H9 (cell line): ENCODE measurements at regions not wholly inside any gene's neighbourhood (a gene's known extent, or its start where the extent isn't known, plus 50 kb on each side); places are given as distances from the start of the nearest gene placed in this dataset.

Source experiments
- DNase-seq: peaks from one replicate; pipeline ENCODE4 v3.0.0-alpha.2; 2017
- H2AFZ ChIP-seq: one replicate; pipeline ENCODE4 v1.6.1; 2013; ENCODE audit warnings: mild to moderate bottlenecking, low read length, control low read depth, moderate library complexity
- H2AK5ac ChIP-seq: 2 replicates; pipeline ENCODE4 v1.6.1; 2013; ENCODE audit warnings: low read length, control low read depth, mixed read lengths; ENCODE audit not compliant: insufficient read length
- H2BK120ac ChIP-seq: one replicate; pipeline ENCODE4 v1.6.1; 2013; ENCODE audit warnings: low read depth, mild to moderate bottlenecking, low read length, control low read depth, inconsistent platforms; ENCODE audit not compliant: poor library complexity, severe bottlenecking
- H2BK12ac ChIP-seq: 2 replicates; pipeline ENCODE4 v1.6.1; 2013; ENCODE audit warnings: low read length, control low read depth, mixed read lengths, low read depth; ENCODE audit not compliant: insufficient read length
- H2BK15ac ChIP-seq: 2 replicates; pipeline ENCODE4 v1.6.1; 2013; ENCODE audit warnings: low read depth, low read length, control low read depth
- H2BK20ac ChIP-seq: one replicate; pipeline ENCODE4 v1.6.1; 2013; ENCODE audit warnings: low read depth, mild to moderate bottlenecking, low read length, control low read depth, inconsistent platforms; ENCODE audit not compliant: poor library complexity, severe bottlenecking
- H2BK5ac ChIP-seq: 2 replicates; pipeline ENCODE4 v1.6.1; 2013; ENCODE audit warnings: low read length, control low read depth, mixed read lengths; ENCODE audit not compliant: insufficient read length
- H3K14ac ChIP-seq: 2 replicates; pipeline ENCODE4 v1.6.1; 2013; ENCODE audit warnings: low read length, control low read depth; ENCODE audit not compliant: insufficient read depth
- H3K18ac ChIP-seq: 2 replicates; pipeline ENCODE4 v1.6.1; 2013; ENCODE audit warnings: low read depth, mild to moderate bottlenecking, mixed read lengths, low read length, control low read depth; ENCODE audit not compliant: insufficient read length
- H3K23ac ChIP-seq: 2 replicates; pipeline ENCODE4 v1.6.1; 2013; ENCODE audit warnings: low read length, control low read depth, mixed read lengths, low read depth; ENCODE audit not compliant: insufficient read length
- H3K23me2 ChIP-seq: 2 replicates; pipeline ENCODE4 v1.6.1; 2013; ENCODE audit warnings: low read depth, mild to moderate bottlenecking, mixed read lengths, low read length, control low read depth; ENCODE audit not compliant: insufficient read length, poor library complexity, severe bottlenecking
- H3K27ac ChIP-seq: 2 replicates; pipeline ENCODE4 v1.5.1; 2013; ENCODE audit warnings: low read length, control low read depth, mixed read lengths, low read depth; ENCODE audit not compliant: insufficient read length
- H3K27me3 ChIP-seq: 2 replicates; pipeline ENCODE4 v1.6.1; 2013; ENCODE audit warnings: low read length, control low read depth, inconsistent platforms; ENCODE audit not compliant: insufficient read depth
- H3K4ac ChIP-seq: 2 replicates; pipeline ENCODE4 v1.6.1; 2013; ENCODE audit warnings: low read depth, mild to moderate bottlenecking, control low read depth, inconsistent platforms, low read length, moderate library complexity
- H3K4me1 ChIP-seq: 2 replicates; pipeline ENCODE4 v1.6.1; 2013; ENCODE audit warnings: low read length, control low read depth, inconsistent platforms; ENCODE audit not compliant: insufficient read depth
- H3K4me2 ChIP-seq: 2 replicates; pipeline ENCODE4 v1.6.1; 2013; ENCODE audit warnings: low read length, control low read depth, mixed read lengths; ENCODE audit not compliant: insufficient read length, insufficient read depth
- H3K56ac ChIP-seq: 2 replicates; pipeline ENCODE4 v1.6.1; 2013; ENCODE audit warnings: low read depth, mild to moderate bottlenecking, mixed read lengths, low read length, control low read depth; ENCODE audit not compliant: insufficient read length
- H3K79me1 ChIP-seq: 2 replicates; pipeline ENCODE4 v1.6.1; 2013; ENCODE audit warnings: low read depth, mild to moderate bottlenecking, moderate library complexity, low read length, control low read depth, inconsistent platforms; ENCODE audit not compliant: insufficient read depth, poor library complexity, severe bottlenecking
- H3K79me2 ChIP-seq: 2 replicates; pipeline ENCODE4 v1.6.1; 2013; ENCODE audit warnings: low read length, control low read depth, inconsistent platforms; ENCODE audit not compliant: insufficient read depth
- H3K9ac ChIP-seq: 2 replicates; pipeline ENCODE4 v1.6.1; 2013; ENCODE audit warnings: low read length, control low read depth, mixed read lengths; ENCODE audit not compliant: insufficient read length; ENCODE audit errors: extremely low read depth
- H3K9me3 ChIP-seq: one replicate; pipeline ENCODE4 v1.6.1; 2013; ENCODE audit warnings: low read depth, low read length, inconsistent platforms; ENCODE audit not compliant: control insufficient read depth
- H3T11ph ChIP-seq: one replicate; pipeline ENCODE4 v1.6.1; 2013; ENCODE audit warnings: mild to moderate bottlenecking, low read length, control low read depth, inconsistent platforms
- H4K20me1 ChIP-seq: one replicate; pipeline ENCODE4 v1.6.1; 2013; ENCODE audit not compliant: control insufficient read depth, insufficient read length, insufficient read depth
- H4K5ac ChIP-seq: 2 replicates; pipeline ENCODE4 v1.6.1; 2013; ENCODE audit warnings: low read depth, mild to moderate bottlenecking, mixed read lengths, low read length, control low read depth; ENCODE audit not compliant: insufficient read length
- H4K8ac ChIP-seq: replicated peaks from 2 replicates; pipeline ENCODE4 v1.6.1; 2013; ENCODE audit warnings: low read length, control low read depth, mixed read lengths, low read depth; ENCODE audit not compliant: insufficient read length
- H4K91ac ChIP-seq: 2 replicates; pipeline ENCODE4 v1.6.1; 2013; ENCODE audit warnings: low read depth, mild to moderate bottlenecking, moderate library complexity, mixed read lengths, low read length, control low read depth; ENCODE audit not compliant: insufficient read length
- H3K27ac Mint-ChIP-seq, 3 experiments: 2 replicates in 2 of 3; 3 replicates in 1 of 3; pipeline ENCODE4 v1.8.0; 2020 to 2021; ENCODE audit warnings: mixed read lengths in 3 of 3, mild to moderate bottlenecking in 1 of 3, moderate library complexity in 1 of 3
- H3K27me3 Mint-ChIP-seq: 2 replicates; pipeline ENCODE4 v1.8.0; 2021; ENCODE audit warnings: low read depth, mild to moderate bottlenecking, moderate library complexity, mixed read lengths
- H3K36me3 Mint-ChIP-seq, 3 experiments: 2 replicates in 2 of 3; 3 replicates in 1 of 3; pipeline ENCODE4 v1.8.0; 2020 to 2021; ENCODE audit warnings: low read depth in 3 of 3, mixed read lengths in 3 of 3; ENCODE audit not compliant: insufficient read depth in 1 of 3
- H3K4me1 Mint-ChIP-seq, 2 experiments: 2 replicates each; pipeline ENCODE4 v1.8.0; 2020; ENCODE audit warnings: mixed read lengths in 2 of 2
- H3K4me3 Mint-ChIP-seq, 2 experiments: 2 replicates in 1 of 2; 3 replicates in 1 of 2; pipeline ENCODE4 v1.8.0; 2020 to 2021; ENCODE audit warnings: mild to moderate bottlenecking in 2 of 2, mixed read lengths in 2 of 2, moderate library complexity in 1 of 2
- H3K9me3 Mint-ChIP-seq, 2 experiments: 2 replicates in 1 of 2; 3 replicates in 1 of 2; pipeline ENCODE4 v1.8.0; 2020; ENCODE audit warnings: mild to moderate bottlenecking in 2 of 2, mixed read lengths in 2 of 2, moderate library complexity in 1 of 2
- WGBS: extraction: QIAGEN DNeasy Blood & Tissue Kit; methylation state at CpG from one replicate; pipeline ENCODE4 v1.1.7; 2013; ENCODE audit warnings: missing lambda C conversion rate, low lambda C conversion rate, mixed read lengths; ENCODE audit not compliant: insufficient read length; ENCODE audit errors: extremely low coverage; 5-methylcytosine and 5-hydroxymethylcytosine counted together
- TF ChIP-seq, protein P1 (sequence below): fragments of 200-600 bp; sonication (generic); conservative IDR thresholded peaks from 3 replicates; pipeline ENCODE4 v1.8.0; 2021; ENCODE audit warnings: antibody characterized with exemption, mild to moderate bottlenecking

DNA sequence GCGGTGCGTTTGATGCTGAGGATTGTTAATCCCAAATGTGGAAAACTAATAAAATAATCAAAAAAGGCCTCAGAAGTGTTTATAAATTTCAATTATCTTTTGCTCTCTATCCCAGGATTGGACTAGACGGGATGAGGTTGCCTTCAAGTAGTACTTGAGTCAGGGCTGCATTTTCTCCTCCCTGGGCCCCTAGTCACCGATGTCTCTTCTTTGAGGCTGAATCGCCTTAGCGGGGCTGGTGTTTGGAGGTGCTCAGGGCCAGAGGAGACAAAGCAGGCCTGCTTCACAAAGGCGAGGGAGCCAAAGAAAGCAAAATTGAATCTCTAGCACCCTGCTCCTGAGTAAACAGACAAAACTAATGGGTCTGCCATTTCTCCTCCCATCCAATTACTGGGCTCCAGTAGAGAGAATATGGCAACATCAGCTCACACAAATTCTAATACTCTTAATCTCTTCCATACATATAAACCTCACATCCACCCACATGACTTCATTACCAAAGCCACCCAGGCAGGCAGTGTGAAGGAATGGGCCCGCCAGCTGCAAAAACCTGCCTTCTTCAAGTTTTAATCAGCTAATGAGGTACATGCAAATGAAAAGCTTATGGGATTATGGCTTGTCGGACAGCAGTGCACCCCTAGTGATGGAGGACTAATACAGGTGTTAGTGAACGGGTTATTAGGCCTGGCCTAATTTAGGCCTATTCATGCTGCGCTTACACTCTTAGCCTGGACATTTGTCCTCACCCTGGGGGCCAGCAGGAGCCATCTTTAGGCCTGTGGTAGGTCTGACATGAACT is 52.7 kb upstream of the HTATIP2 start:
- Histone ChIP-seq H4K91ac (no peak overlapping the region), H2AFZ (no peak overlapping the region), H3K79me1 (no peaks in the 10 kb centered on the region), H2BK5ac (no peak overlapping the region), H3K4me2 (no peak overlapping the region), H3K9me3 (no peaks in the 10 kb centered on the region), H4K20me1 (no peaks in the 10 kb centered on the region), H3K27ac (no peak overlapping the region), H3K23ac (no peak overlapping the region), H3K4ac (no peak overlapping the region), H3K27me3 (no peaks in the 10 kb centered on the region), H2BK15ac (no peak overlapping the region), H3K23me2 (no peaks in the 10 kb centered on the region), H2AK5ac (no peak overlapping the region), H3K4me1 (no peaks in the 10 kb centered on the region), H3K18ac (no peak overlapping the region), H3K79me2 (no peaks in the 10 kb centered on the region), H4K8ac (no peak overlapping the region), H4K5ac (no peak overlapping the region), H2BK120ac (no peak overlapping the region), H3K56ac (no peak overlapping the region), H2BK20ac (no peak overlapping the region), H3T11ph (no peak overlapping the region), H2BK12ac (no peak overlapping the region), H3K14ac (no peak overlapping the region), H3K9ac (no peak overlapping the region)
- Mint-ChIP-seq H3K36me3 (no peaks in the 10 kb centered on the region), H3K27ac (peak overlapping the region in 1 of 3 experiments; percentile 70; a peak in 1 of 7 replicates), H3K4me3 (no peak overlapping the region), H3K9me3 (no peaks in the 10 kb centered on the region), H3K27me3 (peaks cover 9% of the 10 kb centered on the region), H3K4me1 (peaks cover 6 to 19% of the 10 kb centered on the region in 2 experiments)
- WGBS: no CpG with 5 or more reads among the region's 11 CpGs
- no peak for DNase-seq
- TF ChIP-seq, protein P1, sequence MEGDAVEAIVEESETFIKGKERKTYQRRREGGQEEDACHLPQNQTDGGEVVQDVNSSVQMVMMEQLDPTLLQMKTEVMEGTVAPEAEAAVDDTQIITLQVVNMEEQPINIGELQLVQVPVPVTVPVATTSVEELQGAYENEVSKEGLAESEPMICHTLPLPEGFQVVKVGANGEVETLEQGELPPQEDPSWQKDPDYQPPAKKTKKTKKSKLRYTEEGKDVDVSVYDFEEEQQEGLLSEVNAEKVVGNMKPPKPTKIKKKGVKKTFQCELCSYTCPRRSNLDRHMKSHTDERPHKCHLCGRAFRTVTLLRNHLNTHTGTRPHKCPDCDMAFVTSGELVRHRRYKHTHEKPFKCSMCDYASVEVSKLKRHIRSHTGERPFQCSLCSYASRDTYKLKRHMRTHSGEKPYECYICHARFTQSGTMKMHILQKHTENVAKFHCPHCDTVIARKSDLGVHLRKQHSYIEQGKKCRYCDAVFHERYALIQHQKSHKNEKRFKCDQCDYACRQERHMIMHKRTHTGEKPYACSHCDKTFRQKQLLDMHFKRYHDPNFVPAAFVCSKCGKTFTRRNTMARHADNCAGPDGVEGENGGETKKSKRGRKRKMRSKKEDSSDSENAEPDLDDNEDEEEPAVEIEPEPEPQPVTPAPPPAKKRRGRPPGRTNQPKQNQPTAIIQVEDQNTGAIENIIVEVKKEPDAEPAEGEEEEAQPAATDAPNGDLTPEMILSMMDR: no peak
